ENCODE measurements at regions not wholly inside any gene's neighbourhood (a gene's known extent, or its start where the extent isn't known, plus 50 kb on each side); places are given as distances from the start of the nearest gene placed in this dataset.

DNA sequence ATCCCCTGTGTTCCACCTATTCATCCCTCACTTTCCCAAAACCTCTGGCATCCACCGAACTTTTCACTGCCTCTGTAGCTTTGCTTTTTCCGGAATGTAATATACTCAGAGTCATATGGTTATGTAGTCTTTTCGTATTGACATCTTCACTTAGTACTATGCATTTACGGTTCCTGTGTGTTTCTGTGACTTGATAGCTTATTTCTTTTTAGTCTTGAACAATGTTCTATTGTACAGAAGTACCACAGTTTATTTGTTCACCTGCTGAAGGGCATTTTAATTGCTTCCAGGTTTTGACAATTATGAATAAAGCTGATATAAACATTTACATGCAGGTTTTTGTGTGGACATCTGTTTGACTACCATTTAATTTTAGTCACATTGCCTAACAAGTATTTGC, 154.7 kb upstream of the DOK6 start:
- Histone ChIP-seq H3K36me3 (ENCODE audit: insufficient read depth, low read length) (no peaks in the 10 kb centered on the region), H3K4me3 (ENCODE audit: low read depth, low read length) (no peak overlapping the region), H3K27me3 (ENCODE audit: insufficient read depth, low read length) (no peaks in the 10 kb centered on the region), H3K27ac (ENCODE audit: low read depth, low read length) (no peak overlapping the region), H3K79me2 (ENCODE audit: control insufficient read depth, insufficient read depth, low read length, unreplicated experiment) (no peaks in the 10 kb centered on the region), H3K4me1 (ENCODE audit: control insufficient read depth, insufficient read depth, low read length, unreplicated experiment) (no peaks in the 10 kb centered on the region), H2AFZ (ENCODE audit: low read length, unreplicated experiment) (no peak overlapping the region)

GRCh38 chr18:69250305-69251151, 150.2 kb upstream of the DOK6 start:
- H3K36me3 ChIP-seq (ENCODE audit: insufficient read depth, low read length) = no peaks in the 10 kb centered on the region
- H3K79me2 ChIP-seq (ENCODE audit: control insufficient read depth, insufficient read depth, low read length, unreplicated experiment) = no peaks in the 10 kb centered on the region
- no peak overlapping the region for H2AFZ ChIP-seq (ENCODE audit: low read length, unreplicated experiment)
- H3K4me1 ChIP-seq (ENCODE audit: control insufficient read depth, insufficient read depth, low read length, unreplicated experiment) = no peaks in the 10 kb centered on the region
- no peak overlapping the region for H3K27ac ChIP-seq (ENCODE audit: low read depth, low read length)
- H3K4me3 ChIP-seq (ENCODE audit: low read depth, low read length) = no peak overlapping the region
- H3K27me3 ChIP-seq (ENCODE audit: insufficient read depth, low read length) = no peaks in the 10 kb centered on the region

DNA sequence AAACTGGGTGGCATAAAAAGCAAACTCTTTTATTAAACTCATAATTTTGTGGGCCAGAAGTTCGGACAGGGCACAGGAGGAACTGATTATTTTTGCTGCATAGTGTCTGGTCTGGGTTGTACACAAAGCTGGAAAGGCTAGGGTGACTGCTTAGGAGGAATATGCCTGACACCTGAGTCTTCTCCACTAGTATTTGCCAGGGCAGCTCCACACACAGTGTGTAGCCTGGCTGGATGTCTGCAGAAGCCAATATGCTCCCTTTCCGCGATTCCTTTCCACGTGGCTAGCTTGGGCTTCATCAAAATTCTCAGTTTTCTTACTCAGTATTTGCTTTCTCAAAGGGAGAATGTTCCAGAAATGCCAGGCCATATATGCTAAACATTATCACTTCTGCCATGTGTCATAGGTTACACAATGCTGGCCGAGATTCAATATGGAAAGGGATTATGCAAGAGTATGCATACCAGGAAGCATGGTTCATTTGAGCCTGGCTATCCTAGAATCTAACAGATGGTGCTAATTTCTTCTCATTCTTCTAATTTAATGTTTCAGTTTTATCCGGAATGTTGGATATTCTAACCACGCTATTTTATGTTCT, 142.7 kb upstream of the DOK6 start:
- peak overlapping the region; percentile 19; the same call in 1 of the 2 replicates for H3K27ac ChIP-seq (ENCODE audit: low read depth, low read length)
- peak overlapping the region; percentile 55 for H2AFZ ChIP-seq (ENCODE audit: low read length, unreplicated experiment)

GRCh38 chr18:69259282-69259681, 141.4 kb upstream of the DOK6 start:
- no peaks in the 10 kb centered on the region for H3K27me3 ChIP-seq (ENCODE audit: insufficient read depth, low read length)
- H3K27ac ChIP-seq (ENCODE audit: low read depth, low read length) = no peak overlapping the region
- peak overlapping the region; percentile 18 for H2AFZ ChIP-seq (ENCODE audit: low read length, unreplicated experiment)
- H3K4me3 ChIP-seq (ENCODE audit: low read depth, low read length) = no peak overlapping the region
- no peaks in the 10 kb centered on the region for H3K79me2 ChIP-seq (ENCODE audit: control insufficient read depth, insufficient read depth, low read length, unreplicated experiment)
- H3K36me3 ChIP-seq (ENCODE audit: insufficient read depth, low read length) = no peaks in the 10 kb centered on the region
- H3K4me1 ChIP-seq (ENCODE audit: control insufficient read depth, insufficient read depth, low read length, unreplicated experiment) = peaks cover 13% of the 10 kb centered on the region

More for the DNA sequence above, 142.7 kb upstream of the DOK6 start:
- H3K4me1 ChIP-seq (ENCODE audit: control insufficient read depth, insufficient read depth, low read length, unreplicated experiment) = peaks cover 13% of the 10 kb centered on the region
- no peak overlapping the region for H3K4me3 ChIP-seq (ENCODE audit: low read depth, low read length)
- no peaks in the 10 kb centered on the region for H3K36me3 ChIP-seq (ENCODE audit: insufficient read depth, low read length)
- H3K27me3 ChIP-seq (ENCODE audit: insufficient read depth, low read length) = no peaks in the 10 kb centered on the region
- no peaks in the 10 kb centered on the region for H3K79me2 ChIP-seq (ENCODE audit: control insufficient read depth, insufficient read depth, low read length, unreplicated experiment)

GRCh38 chr18:69261406-69261805, 139.3 kb upstream of the DOK6 start:
- Histone ChIP-seq H3K27ac (ENCODE audit: low read depth, low read length) (no peak overlapping the region), H3K4me3 (ENCODE audit: low read depth, low read length) (no peak overlapping the region), H3K4me1 (ENCODE audit: control insufficient read depth, insufficient read depth, low read length, unreplicated experiment) (peaks cover 13% of the 10 kb centered on the region), H2AFZ (ENCODE audit: low read length, unreplicated experiment) (no peak overlapping the region), H3K36me3 (ENCODE audit: insufficient read depth, low read length) (no peaks in the 10 kb centered on the region), H3K27me3 (ENCODE audit: insufficient read depth, low read length) (no peaks in the 10 kb centered on the region), H3K79me2 (ENCODE audit: control insufficient read depth, insufficient read depth, low read length, unreplicated experiment) (no peaks in the 10 kb centered on the region)

DNA sequence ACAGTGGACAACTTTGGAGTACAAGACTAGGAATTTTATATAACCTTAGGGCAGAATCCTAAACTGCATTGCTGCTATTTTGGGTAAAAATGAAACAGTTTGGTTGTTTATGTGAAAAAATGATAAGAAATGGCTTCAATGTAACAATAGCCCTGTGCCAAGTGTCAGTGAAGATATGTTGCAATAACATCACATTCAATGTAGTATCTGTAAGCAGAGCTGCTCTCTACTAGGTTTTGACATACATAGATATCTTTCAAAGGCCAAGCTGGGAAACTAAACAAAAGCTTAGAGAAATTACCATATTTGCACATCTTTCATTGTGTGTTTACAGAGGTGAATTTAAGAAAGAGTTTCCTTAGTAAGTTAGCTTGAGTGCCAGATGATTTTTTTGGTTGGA, 135.0 kb upstream of the DOK6 start:
- Histone ChIP-seq H3K79me2 (ENCODE audit: control insufficient read depth, insufficient read depth, low read length, unreplicated experiment) (no peaks in the 10 kb centered on the region), H2AFZ (ENCODE audit: low read length, unreplicated experiment) (no peak overlapping the region), H3K4me3 (ENCODE audit: low read depth, low read length) (no peak overlapping the region), H3K27me3 (ENCODE audit: insufficient read depth, low read length) (no peaks in the 10 kb centered on the region), H3K4me1 (ENCODE audit: control insufficient read depth, insufficient read depth, low read length, unreplicated experiment) (no peaks in the 10 kb centered on the region), H3K27ac (ENCODE audit: low read depth, low read length) (no peak overlapping the region), H3K36me3 (ENCODE audit: insufficient read depth, low read length) (no peaks in the 10 kb centered on the region)

DNA sequence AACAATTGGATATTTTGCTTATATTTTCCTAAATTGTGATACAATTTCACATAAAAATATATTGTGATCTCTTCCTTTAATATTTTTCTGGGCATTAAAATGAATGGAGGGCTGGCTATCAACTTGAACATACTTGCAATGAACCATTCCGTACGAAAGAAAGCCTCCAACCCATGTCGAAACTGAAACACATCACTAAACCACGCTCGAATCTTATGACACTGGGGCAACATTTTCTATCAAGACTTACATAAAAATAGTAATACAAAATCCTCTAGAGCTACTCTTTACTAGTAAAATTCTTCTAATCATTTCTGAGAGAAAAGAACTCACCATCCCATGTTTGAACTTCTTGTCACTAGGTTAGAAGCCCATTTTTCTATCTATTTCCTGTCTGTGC, 132.8 kb upstream of the DOK6 start:
- H3K36me3 ChIP-seq (ENCODE audit: insufficient read depth, low read length) = no peaks in the 10 kb centered on the region
- H3K4me1 ChIP-seq (ENCODE audit: control insufficient read depth, insufficient read depth, low read length, unreplicated experiment) = no peaks in the 10 kb centered on the region
- no peak overlapping the region for H3K4me3 ChIP-seq (ENCODE audit: low read depth, low read length)
- H2AFZ ChIP-seq (ENCODE audit: low read length, unreplicated experiment) = no peak overlapping the region
- no peaks in the 10 kb centered on the region for H3K79me2 ChIP-seq (ENCODE audit: control insufficient read depth, insufficient read depth, low read length, unreplicated experiment)
- H3K27ac ChIP-seq (ENCODE audit: low read depth, low read length) = no peak overlapping the region
- no peaks in the 10 kb centered on the region for H3K27me3 ChIP-seq (ENCODE audit: insufficient read depth, low read length)

GRCh38 chr18:69282371-69282770, 118.3 kb upstream of the DOK6 start:
- no peak overlapping the region for H2AFZ ChIP-seq (ENCODE audit: low read length, unreplicated experiment)

DNA sequence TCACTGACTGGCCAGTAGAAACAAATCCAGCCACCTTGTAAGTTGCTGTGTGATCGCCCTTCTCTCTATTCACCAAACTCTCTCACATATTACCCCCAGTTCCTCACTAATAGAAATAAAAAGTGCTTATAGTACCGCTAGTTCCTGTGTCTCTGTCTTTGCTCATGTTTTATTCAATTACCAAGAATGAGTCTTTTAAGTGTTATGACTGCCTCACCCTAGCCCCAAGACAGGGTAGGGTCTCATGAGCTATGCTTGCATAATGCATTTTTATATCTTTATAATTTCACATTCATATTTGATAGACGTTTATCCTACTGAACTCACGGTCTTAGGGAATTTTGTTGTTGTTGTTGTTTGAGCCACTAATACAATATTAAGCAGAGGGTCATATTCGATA, 109.6 kb upstream of the DOK6 start:
- Histone ChIP-seq H3K27ac (ENCODE audit: low read depth, low read length) (no peak overlapping the region), H3K79me2 (ENCODE audit: control insufficient read depth, insufficient read depth, low read length, unreplicated experiment) (no peaks in the 10 kb centered on the region)

More at GRCh38 chr18:69282371-69282770, 118.3 kb upstream of the DOK6 start:
- Histone ChIP-seq H3K79me2 (ENCODE audit: control insufficient read depth, insufficient read depth, low read length, unreplicated experiment) (no peaks in the 10 kb centered on the region), H3K4me3 (ENCODE audit: low read depth, low read length) (no peak overlapping the region), H3K4me1 (ENCODE audit: control insufficient read depth, insufficient read depth, low read length, unreplicated experiment) (no peaks in the 10 kb centered on the region), H3K36me3 (ENCODE audit: insufficient read depth, low read length) (no peaks in the 10 kb centered on the region), H3K27ac (ENCODE audit: low read depth, low read length) (no peak overlapping the region), H3K27me3 (ENCODE audit: insufficient read depth, low read length) (no peaks in the 10 kb centered on the region)

GRCh38 chr18:69291755-69292154, 108.9 kb upstream of the DOK6 start:
- Histone ChIP-seq H3K4me1 (ENCODE audit: control insufficient read depth, insufficient read depth, low read length, unreplicated experiment) (no peaks in the 10 kb centered on the region), H3K27ac (ENCODE audit: low read depth, low read length) (no peak overlapping the region), H2AFZ (ENCODE audit: low read length, unreplicated experiment) (no peak overlapping the region), H3K4me3 (ENCODE audit: low read depth, low read length) (no peak overlapping the region), H3K27me3 (ENCODE audit: insufficient read depth, low read length) (no peaks in the 10 kb centered on the region), H3K36me3 (ENCODE audit: insufficient read depth, low read length) (no peaks in the 10 kb centered on the region), H3K79me2 (ENCODE audit: control insufficient read depth, insufficient read depth, low read length, unreplicated experiment) (no peaks in the 10 kb centered on the region)

More for the DNA sequence above, 109.6 kb upstream of the DOK6 start:
- Histone ChIP-seq H3K27me3 (ENCODE audit: insufficient read depth, low read length) (no peaks in the 10 kb centered on the region), H3K4me3 (ENCODE audit: low read depth, low read length) (no peak overlapping the region), H3K4me1 (ENCODE audit: control insufficient read depth, insufficient read depth, low read length, unreplicated experiment) (no peaks in the 10 kb centered on the region), H2AFZ (ENCODE audit: low read length, unreplicated experiment) (no peak overlapping the region), H3K36me3 (ENCODE audit: insufficient read depth, low read length) (no peaks in the 10 kb centered on the region)

- H3K27me3 ChIP-seq (ENCODE audit: insufficient read depth, low read length) = no peaks in the 10 kb centered on the region
- no peaks in the 10 kb centered on the region for H3K36me3 ChIP-seq (ENCODE audit: insufficient read depth, low read length)
- H3K27ac ChIP-seq (ENCODE audit: low read depth, low read length) = no peak overlapping the region
- no peaks in the 10 kb centered on the region for H3K4me1 ChIP-seq (ENCODE audit: control insufficient read depth, insufficient read depth, low read length, unreplicated experiment)
- no peak overlapping the region for H3K4me3 ChIP-seq (ENCODE audit: low read depth, low read length)
- no peak overlapping the region for H2AFZ ChIP-seq (ENCODE audit: low read length, unreplicated experiment)
- no peaks in the 10 kb centered on the region for H3K79me2 ChIP-seq (ENCODE audit: control insufficient read depth, insufficient read depth, low read length, unreplicated experiment)
Observed at GRCh38 chr18:69300185-69300584, 100.5 kb upstream of the DOK6 start.

All from ACC112 (cell line).